NCI-H774 (cell line): ENCODE measurements at regions not wholly inside any gene's neighbourhood (a gene's known extent, or its start where the extent isn't known, plus 50 kb on each side); places are given as distances from the start of the nearest gene placed in this dataset.

Experiments
- DNase-seq: peaks from one replicate; lab custom pipeline; 2025; lab: John Stamatoyannopoulos, UW

GRCh38 chrX:11056322-11057176 lies 54.6 kb upstream of the HCCS start:
- no peak for DNase-seq

DNA sequence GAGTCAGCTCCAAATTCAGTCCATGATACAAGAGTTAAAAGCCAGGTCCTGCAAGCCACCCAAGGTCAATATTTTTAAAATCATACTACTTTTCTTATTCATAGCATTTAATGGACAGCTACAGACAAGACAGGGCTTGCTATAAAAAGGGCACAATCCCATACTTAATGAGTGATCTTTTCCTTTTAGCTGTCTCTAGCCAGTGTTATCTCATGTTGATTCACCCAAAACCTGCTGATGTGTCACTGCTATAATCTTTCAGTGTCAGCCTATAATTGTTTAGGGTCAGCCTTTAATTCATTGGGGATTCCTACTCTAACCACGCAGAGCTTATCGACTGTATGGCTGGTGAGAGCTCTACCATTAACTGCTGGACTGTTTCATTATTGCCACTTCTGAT lies 51.2 kb upstream of the HCCS start:
- DNase-seq: no peak
